MCF 10A (cell line): ENCODE measurements at regions not wholly inside any gene's neighbourhood (a gene's known extent, or its start where the extent isn't known, plus 50 kb on each side); places are given as distances from the start of the nearest gene placed in this dataset.
A peak's percentile ranks its signal among the peaks of the same experiment; 100 is the strongest.

Experiments used
- BruUV-seq: library from RNA; stranded (reverse); fragments of 400-500 nt; replicated peaks from 2 replicates; lab custom pipeline; 2021; lab: Mats Ljungman, UMichigan
- CTCF ChIA-PET: fragments of 300-600 bp; sonication (Branson Sonifier 250); formaldehyde crosslinking; extraction: SDS; loops from one replicate; lab custom pipeline; 2021; ENCODE audit warnings: antibody characterized with exemption, inconsistent platforms; lab: Yijun Ruan, JAX
- POLR2A ChIA-PET: fragments of 300-600, 350-650 bp; sonication (Branson Sonifier 250); formaldehyde crosslinking; extraction: SDS; loops from one replicate; lab custom pipeline; 2020; ENCODE audit warnings: antibody characterized with exemption, inconsistent platforms; lab: Yijun Ruan, JAX
- DNase-seq: peaks from one replicate; pipeline ENCODE4 v3.0.0-alpha.2; 2018; ENCODE audit not compliant: unreplicated experiment
- H3K27ac Mint-ChIP-seq: one replicate; pipeline ENCODE4 v1.8.0; 2022; ENCODE audit warnings: mild to moderate bottlenecking, low read depth, mixed read lengths; ENCODE audit not compliant: unreplicated experiment
- H3K27me3 Mint-ChIP-seq: one replicate; pipeline ENCODE4 v1.8.0; 2022; ENCODE audit warnings: mixed read lengths; ENCODE audit not compliant: insufficient read depth, unreplicated experiment
- H3K36me3 Mint-ChIP-seq: one replicate; pipeline ENCODE4 v1.8.0; 2022; ENCODE audit warnings: mild to moderate bottlenecking, moderate library complexity, mixed read lengths; ENCODE audit not compliant: insufficient read depth, unreplicated experiment
- H3K4me1 Mint-ChIP-seq: one replicate; pipeline ENCODE4 v1.8.0; 2022; ENCODE audit warnings: mixed read lengths; ENCODE audit not compliant: insufficient read depth, unreplicated experiment
- H3K4me3 Mint-ChIP-seq: one replicate; pipeline ENCODE4 v1.8.0; 2022; ENCODE audit warnings: mild to moderate bottlenecking, moderate library complexity, mixed read lengths; ENCODE audit not compliant: unreplicated experiment
- H3K9me3 Mint-ChIP-seq: one replicate; pipeline ENCODE4 v1.8.0; 2022; ENCODE audit warnings: mixed read lengths; ENCODE audit not compliant: unreplicated experiment
- intact Hi-C: fragments of 100-400 bp; cut with micrococcal nuclease; formaldehyde crosslinking; loops from 2 replicates; pipeline ENCODE4 v1.14.1; 2022
- TF ChIP-seq, protein P1 (sequence below): fragments of 200-600 bp; IDR thresholded peaks from one replicate; pipeline ENCODE4 v1.8.0; 2022; ENCODE audit warnings: antibody characterized with exemption, mild to moderate bottlenecking; ENCODE audit not compliant: unreplicated experiment

DNA sequence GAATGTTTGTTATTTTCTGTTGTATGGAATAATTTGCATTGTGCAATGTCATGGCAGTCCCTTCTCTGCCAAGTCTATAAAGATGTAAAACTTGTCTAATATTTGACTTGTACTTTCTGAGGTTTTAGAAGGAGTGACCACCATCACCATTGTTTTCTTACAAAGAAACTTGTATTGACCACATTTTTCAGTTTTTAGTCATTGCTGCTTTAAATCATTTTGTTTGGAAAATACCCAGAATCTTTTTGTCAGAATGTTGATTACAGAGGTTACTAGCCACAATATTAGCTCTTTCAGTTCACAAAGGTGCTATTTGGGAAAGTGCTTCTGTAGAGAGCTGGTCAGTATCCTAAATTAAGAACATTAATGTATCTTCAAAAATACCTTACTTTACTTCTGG is 532.4 kb upstream of the GBE1 start:
- Mint-ChIP-seq H3K27me3 (no peaks in the 10 kb centered on the region), H3K27ac (no peak overlapping the region), H3K4me1 (no peaks in the 10 kb centered on the region), H3K36me3 (no peaks in the 10 kb centered on the region), H3K4me3 (no peak overlapping the region), H3K9me3 (no peaks in the 10 kb centered on the region)
- POLR2A ChIA-PET, result no interaction called here
- CTCF ChIA-PET, result no interaction called here
- intact Hi-C loops, result no loop called here
- DNase-seq, result no peak
- no TSS peak for BruUV-seq
- TF ChIP-seq, protein P1, sequence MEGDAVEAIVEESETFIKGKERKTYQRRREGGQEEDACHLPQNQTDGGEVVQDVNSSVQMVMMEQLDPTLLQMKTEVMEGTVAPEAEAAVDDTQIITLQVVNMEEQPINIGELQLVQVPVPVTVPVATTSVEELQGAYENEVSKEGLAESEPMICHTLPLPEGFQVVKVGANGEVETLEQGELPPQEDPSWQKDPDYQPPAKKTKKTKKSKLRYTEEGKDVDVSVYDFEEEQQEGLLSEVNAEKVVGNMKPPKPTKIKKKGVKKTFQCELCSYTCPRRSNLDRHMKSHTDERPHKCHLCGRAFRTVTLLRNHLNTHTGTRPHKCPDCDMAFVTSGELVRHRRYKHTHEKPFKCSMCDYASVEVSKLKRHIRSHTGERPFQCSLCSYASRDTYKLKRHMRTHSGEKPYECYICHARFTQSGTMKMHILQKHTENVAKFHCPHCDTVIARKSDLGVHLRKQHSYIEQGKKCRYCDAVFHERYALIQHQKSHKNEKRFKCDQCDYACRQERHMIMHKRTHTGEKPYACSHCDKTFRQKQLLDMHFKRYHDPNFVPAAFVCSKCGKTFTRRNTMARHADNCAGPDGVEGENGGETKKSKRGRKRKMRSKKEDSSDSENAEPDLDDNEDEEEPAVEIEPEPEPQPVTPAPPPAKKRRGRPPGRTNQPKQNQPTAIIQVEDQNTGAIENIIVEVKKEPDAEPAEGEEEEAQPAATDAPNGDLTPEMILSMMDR, result no peak

GRCh38 chr3:82293435-82293834 is 532.0 kb upstream of the GBE1 start:
- Mint-ChIP-seq H3K9me3 (no peaks in the 10 kb centered on the region), H3K4me3 (no peak overlapping the region), H3K27me3 (no peaks in the 10 kb centered on the region), H3K27ac (no peak overlapping the region), H3K36me3 (no peaks in the 10 kb centered on the region), H3K4me1 (no peaks in the 10 kb centered on the region)
- DNase-seq, result no peak
- ChIA-PET CTCF (no interaction called here), POLR2A (no interaction called here)
- intact Hi-C loops, result no loop called here
- TF ChIP-seq, protein P1, result no peak
- BruUV-seq, result no TSS peak

- intact Hi-C loops, result no loop called here
- Mint-ChIP-seq H3K27ac (no peak overlapping the region), H3K4me3 (no peak overlapping the region), H3K9me3 (no peaks in the 10 kb centered on the region), H3K4me1 (no peaks in the 10 kb centered on the region), H3K36me3 (no peaks in the 10 kb centered on the region), H3K27me3 (no peaks in the 10 kb centered on the region)
- BruUV-seq, result no TSS peak
- CTCF ChIA-PET, result no interaction called here
- TF ChIP-seq, protein P1, result no peak
- POLR2A ChIA-PET, result no interaction called here
- no peak for DNase-seq
Measured at GRCh38 chr3:82287562-82287961, 526.1 kb upstream of the GBE1 start.

GRCh38 chr3:82281205-82281604 is 519.8 kb upstream of the GBE1 start:
- H3K4me1 Mint-ChIP-seq, result no peaks in the 10 kb centered on the region
- TF ChIP-seq, protein P1, result no peak
- CTCF ChIA-PET, result interaction anchor here (0.7 kb wide), 1 partner anchor 36 kb away, joined by 3 read pairs; no protein-coding TSS in a partner anchor
- H3K4me3 Mint-ChIP-seq, result no peak overlapping the region
- intact Hi-C loops, result no loop called here
- no peaks in the 10 kb centered on the region for H3K27me3 Mint-ChIP-seq
- no peak overlapping the region for H3K27ac Mint-ChIP-seq
- H3K36me3 Mint-ChIP-seq, result no peaks in the 10 kb centered on the region
- BruUV-seq, result no TSS peak
- H3K9me3 Mint-ChIP-seq, result no peaks in the 10 kb centered on the region
- DNase-seq, result peak; percentile 50
- POLR2A ChIA-PET, result interaction anchor here (1.4 kb wide), 1 partner anchor 10 kb away, joined by 7 read pairs; no protein-coding TSS in a partner anchor
